Bronchial epithelial cell (primary cell): ENCODE measurements at regions not wholly inside any gene's neighbourhood (a gene's known extent, or its start where the extent isn't known, plus 50 kb on each side); places are given as distances from the start of the nearest gene placed in this dataset.

Experiments used
- DNase-seq: peaks from one replicate; pipeline ENCODE4 v3.0.0-alpha.2; 2010; ENCODE audit warnings: low read depth
- FAIRE-seq: peaks from 2 replicates; lab custom pipeline; 2011; peaks lifted over from hg19 to GRCh38; lab: Jason Lieb, UNC
- H3K27me3 ChIP-seq: 2 replicates; pipeline ENCODE4 v1.5.1; 2011; ENCODE audit warnings: low read length; ENCODE audit not compliant: control insufficient read depth, insufficient read depth
- H3K36me3 ChIP-seq: 2 replicates; pipeline ENCODE4 v1.5.1; 2011; ENCODE audit warnings: low read length; ENCODE audit not compliant: control insufficient read depth, insufficient read depth
- H3K4me3 ChIP-seq: 2 replicates; pipeline ENCODE4 v1.5.1; 2011; ENCODE audit warnings: mild to moderate bottlenecking, low read depth, low read length, control low read depth
- TF ChIP-seq, protein P1 (sequence below): IDR thresholded peaks from 2 replicates; pipeline ENCODE4 v1.5.1; 2011; ENCODE audit warnings: mild to moderate bottlenecking, moderate library complexity, low read length, control low read depth, inconsistent platforms; ENCODE audit not compliant: insufficient read depth, severe bottlenecking

DNA sequence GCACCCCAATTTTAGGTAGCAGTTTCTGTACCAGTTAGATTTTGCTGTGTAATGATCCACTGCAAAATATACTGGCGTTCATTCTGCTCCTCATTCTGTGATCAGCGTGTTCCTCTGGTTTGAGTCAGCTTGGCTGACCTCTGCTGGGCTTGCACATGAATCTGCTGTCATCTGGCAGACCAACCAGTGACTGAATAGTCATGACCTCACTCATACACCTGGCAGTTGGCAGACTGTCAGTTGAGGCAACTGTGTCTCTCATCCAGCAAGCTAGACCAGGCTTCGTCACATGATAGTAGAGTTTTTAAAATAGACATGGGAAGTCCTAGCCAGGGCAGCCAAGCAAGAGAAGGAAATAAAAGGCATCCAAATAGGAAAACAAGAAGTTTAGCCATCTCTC, 316.3 kb upstream of the LARGE1 start:
- peak; percentile 6 for DNase-seq
- no peak for FAIRE-seq
- TF ChIP-seq, protein P1, sequence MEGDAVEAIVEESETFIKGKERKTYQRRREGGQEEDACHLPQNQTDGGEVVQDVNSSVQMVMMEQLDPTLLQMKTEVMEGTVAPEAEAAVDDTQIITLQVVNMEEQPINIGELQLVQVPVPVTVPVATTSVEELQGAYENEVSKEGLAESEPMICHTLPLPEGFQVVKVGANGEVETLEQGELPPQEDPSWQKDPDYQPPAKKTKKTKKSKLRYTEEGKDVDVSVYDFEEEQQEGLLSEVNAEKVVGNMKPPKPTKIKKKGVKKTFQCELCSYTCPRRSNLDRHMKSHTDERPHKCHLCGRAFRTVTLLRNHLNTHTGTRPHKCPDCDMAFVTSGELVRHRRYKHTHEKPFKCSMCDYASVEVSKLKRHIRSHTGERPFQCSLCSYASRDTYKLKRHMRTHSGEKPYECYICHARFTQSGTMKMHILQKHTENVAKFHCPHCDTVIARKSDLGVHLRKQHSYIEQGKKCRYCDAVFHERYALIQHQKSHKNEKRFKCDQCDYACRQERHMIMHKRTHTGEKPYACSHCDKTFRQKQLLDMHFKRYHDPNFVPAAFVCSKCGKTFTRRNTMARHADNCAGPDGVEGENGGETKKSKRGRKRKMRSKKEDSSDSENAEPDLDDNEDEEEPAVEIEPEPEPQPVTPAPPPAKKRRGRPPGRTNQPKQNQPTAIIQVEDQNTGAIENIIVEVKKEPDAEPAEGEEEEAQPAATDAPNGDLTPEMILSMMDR = no peak

DNA sequence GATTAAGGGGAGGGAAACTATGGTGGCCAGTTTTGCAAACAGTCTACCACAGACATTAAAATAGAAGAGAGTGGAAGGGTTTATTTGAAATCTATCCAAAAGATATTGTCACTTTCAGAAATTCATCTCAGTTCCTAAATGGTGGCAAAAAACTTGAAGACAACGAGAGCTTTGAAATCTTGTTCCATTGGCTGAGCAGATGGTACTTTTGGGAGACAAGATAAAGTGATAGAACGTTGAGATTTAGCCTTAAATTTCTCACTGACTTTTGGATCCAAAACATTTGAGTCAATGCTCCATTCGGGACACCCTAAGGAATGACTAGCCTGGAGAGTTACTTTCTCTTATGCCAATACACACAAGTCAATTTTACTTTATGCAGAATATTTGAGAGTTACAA, 319.1 kb upstream of the LARGE1 start:
- TF ChIP-seq, protein P1 = no peak
- FAIRE-seq = no peak

More for the DNA sequence above, 316.3 kb upstream of the LARGE1 start:
- Histone ChIP-seq H3K4me3 (no peak overlapping the region), H3K36me3 (no peaks in the 10 kb centered on the region), H3K27me3 (no peaks in the 10 kb centered on the region)

DNA sequence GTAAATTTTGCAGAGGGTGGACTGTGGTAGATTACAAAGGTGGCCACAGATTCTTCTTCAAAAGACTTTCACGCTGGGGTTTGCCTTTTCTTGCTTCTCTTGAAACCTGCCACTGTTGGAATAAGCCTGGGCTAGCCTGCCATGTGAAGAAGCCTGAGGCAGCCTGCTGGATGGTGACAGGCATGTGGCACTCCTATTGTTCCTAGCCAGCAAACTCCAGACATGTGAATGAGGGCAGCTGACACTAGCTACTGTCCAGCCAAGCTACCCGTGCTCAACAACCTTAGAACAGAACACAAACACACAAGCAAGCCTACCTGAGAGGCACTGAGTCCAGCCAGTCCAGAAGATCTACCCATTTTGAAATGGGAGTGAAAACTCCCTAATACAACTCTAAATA, 322.7 kb upstream of the LARGE1 start:
- no peak for FAIRE-seq
- no peak for DNase-seq
- Histone ChIP-seq H3K27me3 (no peaks in the 10 kb centered on the region), H3K36me3 (no peaks in the 10 kb centered on the region), H3K4me3 (no peak overlapping the region)
- TF ChIP-seq, protein P1 = no peak

More for the DNA sequence above, 319.1 kb upstream of the LARGE1 start:
- no peak for DNase-seq
- H3K27me3 ChIP-seq = no peaks in the 10 kb centered on the region
- H3K4me3 ChIP-seq = no peak overlapping the region
- no peaks in the 10 kb centered on the region for H3K36me3 ChIP-seq

DNA sequence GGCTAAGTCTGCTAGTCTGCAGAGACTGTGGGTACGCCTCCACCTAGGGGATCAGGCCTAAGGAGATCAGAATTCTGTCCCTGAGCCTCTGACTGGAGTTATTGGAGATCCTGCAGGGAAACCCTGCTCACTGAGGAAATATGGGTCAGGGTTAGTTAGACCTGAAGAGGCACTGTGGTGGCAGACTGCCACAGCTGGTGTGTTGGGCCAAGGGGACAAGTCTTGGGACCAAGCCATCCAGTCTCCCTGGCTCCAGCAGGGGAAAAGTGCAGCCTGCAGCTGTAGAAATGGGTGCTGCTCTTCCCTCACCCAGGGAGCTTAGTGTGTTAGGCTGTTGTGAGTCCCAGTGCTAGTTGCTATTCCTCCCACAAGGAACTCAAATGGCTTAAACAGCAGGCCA, 334.8 kb upstream of the LARGE1 start:
- no peak overlapping the region for H3K4me3 ChIP-seq
- H3K36me3 ChIP-seq = no peaks in the 10 kb centered on the region
- TF ChIP-seq, protein P1 = no peak
- no peak for DNase-seq
- FAIRE-seq = no peak
- no peaks in the 10 kb centered on the region for H3K27me3 ChIP-seq

DNA sequence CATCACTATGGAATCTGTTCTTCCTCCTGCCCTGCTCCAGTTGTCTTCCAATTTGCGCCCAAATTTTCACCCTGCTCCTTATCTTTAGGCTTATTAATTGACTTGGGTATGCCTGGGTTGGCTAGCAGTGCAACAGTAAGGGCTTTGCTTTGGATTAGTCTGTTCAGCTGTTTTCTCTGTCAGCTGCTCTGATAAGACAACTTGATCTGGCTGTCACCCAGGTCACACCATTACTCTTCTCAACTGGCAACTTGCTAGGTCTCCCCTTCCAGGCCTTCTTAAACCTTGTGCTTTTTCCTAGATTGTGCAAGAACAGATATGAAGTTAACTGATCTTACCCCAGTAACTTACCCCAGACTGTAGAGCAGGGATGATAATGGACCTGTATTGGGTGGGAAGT, 357.8 kb upstream of the LARGE1 start:
- DNase-seq (no peak), FAIRE-seq (no peak)

DNA sequence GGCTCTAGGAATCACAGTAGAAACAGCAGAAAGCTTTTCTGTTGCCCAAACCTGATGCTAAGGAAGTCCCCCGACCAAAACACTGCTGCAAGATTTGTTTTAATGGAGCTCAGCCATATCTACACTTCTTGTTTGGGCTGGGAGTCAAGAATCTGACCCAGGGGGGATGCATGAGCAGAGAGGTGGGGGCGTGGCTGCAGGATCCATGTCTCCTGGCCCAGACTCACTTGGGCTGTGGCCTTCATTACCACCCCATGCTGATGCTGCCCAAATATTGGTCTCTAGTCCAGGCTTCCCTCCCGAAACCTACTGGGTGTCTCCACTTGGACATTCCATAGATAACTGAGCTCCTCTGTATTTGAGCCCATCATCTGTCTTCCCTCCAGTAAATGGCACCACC, 361.5 kb upstream of the LARGE1 start:
- Histone ChIP-seq H3K27me3 (no peaks in the 10 kb centered on the region), H3K36me3 (no peaks in the 10 kb centered on the region), H3K4me3 (no peak overlapping the region)
- DNase-seq (no peak), FAIRE-seq (no peak)
- TF ChIP-seq, protein P1 = no peak

More for the DNA sequence above, 357.8 kb upstream of the LARGE1 start:
- TF ChIP-seq, protein P1 = no peak
- H3K4me3 ChIP-seq = no peak overlapping the region
- H3K27me3 ChIP-seq = no peaks in the 10 kb centered on the region
- no peaks in the 10 kb centered on the region for H3K36me3 ChIP-seq
